PC-3 (cell line): ENCODE measurements at regions not wholly inside any gene's neighbourhood (a gene's known extent, or its start where the extent isn't known, plus 50 kb on each side); places are given as distances from the start of the nearest gene placed in this dataset.

Experiments used
- ATAC-seq: fragments of 200-7000 bp; cut with Tn5 transposase; 2 replicates; pipeline ENCODE4 v1.9.1; 2020; ENCODE audit warnings: mild to moderate bottlenecking, moderate library complexity
- BruUV-seq: library from RNA; stranded (reverse); fragments of 400-500 nt; replicated peaks from 2 replicates; lab custom pipeline; 2021; lab: Mats Ljungman, UMichigan
- CTCF ChIA-PET: fragments of 300-600 bp; sonication (Branson Sonifier 250); formaldehyde crosslinking; loops from one replicate; lab custom pipeline; 2022; ENCODE audit warnings: antibody characterized with exemption; lab: Charles Lee
- POLR2A ChIA-PET: fragments of 300-600 bp; sonication (Branson Sonifier 250); formaldehyde crosslinking; loops from one replicate; lab custom pipeline; 2022; ENCODE audit warnings: antibody characterized with exemption; ENCODE audit not compliant: unreplicated experiment; lab: Charles Lee
- DNase-seq: peaks from one replicate; pipeline ENCODE4 v3.0.0-alpha.2; 2015
- H2AFZ ChIP-seq: fragments of 300-600 bp; sonication (generic); 2 replicates; pipeline ENCODE4 v1.6.0; 2016; ENCODE audit warnings: antibody characterized with exemption, low read length
- H3F3A ChIP-seq: fragments of 300-600 bp; sonication (generic); one replicate; pipeline ENCODE4 v1.6.0; 2017; ENCODE audit warnings: antibody characterized with exemption, low read length, control low read depth, mild to moderate bottlenecking; ENCODE audit not compliant: unreplicated experiment
- H3K27ac ChIP-seq: fragments of 300-600 bp; sonication (generic); 2 replicates; pipeline ENCODE4 v1.5.1; 2016; ENCODE audit warnings: mild to moderate bottlenecking, low read length
- H3K27me3 ChIP-seq: fragments of 300-600 bp; sonication (generic); 2 replicates; pipeline ENCODE4 v1.6.1; 2016; ENCODE audit warnings: low read length, mixed read lengths
- H3K36me3 ChIP-seq: fragments of 300-600 bp; sonication (generic); 2 replicates; pipeline ENCODE4 v1.6.1; 2016; ENCODE audit warnings: low read depth, mixed run types, low read length, mixed read lengths
- H3K4me1 ChIP-seq: fragments of 300-600 bp; sonication (generic); 2 replicates; pipeline ENCODE4 v1.5.1; 2016; ENCODE audit warnings: low read length; ENCODE audit not compliant: insufficient read depth
- H3K4me2 ChIP-seq: fragments of 300-600 bp; sonication (generic); 2 replicates; pipeline ENCODE4 v1.6.0; 2016; ENCODE audit warnings: low read length
- H3K4me3 ChIP-seq: fragments of 300-600 bp; sonication (generic); 2 replicates; pipeline ENCODE4 v1.5.1; 2016; ENCODE audit warnings: mild to moderate bottlenecking, low read length, mixed read lengths
- H3K79me2 ChIP-seq: fragments of 300-600 bp; sonication (generic); 2 replicates; pipeline ENCODE4 v1.6.1; 2017; ENCODE audit warnings: low read length, mixed read lengths
- H3K9ac ChIP-seq: fragments of 300-600 bp; sonication (generic); 2 replicates; pipeline ENCODE4 v1.6.0; 2016; ENCODE audit warnings: mild to moderate bottlenecking, low read length
- H3K9me2 ChIP-seq: fragments of 300-600 bp; sonication (generic); replicated peaks from 2 replicates; pipeline ENCODE4 v1.6.1; 2016; ENCODE audit warnings: mixed run types, low read length, mixed read lengths
- H3K9me3 ChIP-seq: fragments of 300-600 bp; sonication (generic); 2 replicates; pipeline ENCODE4 v1.6.1; 2016; ENCODE audit warnings: low read length, mixed read lengths
- H4K20me1 ChIP-seq: fragments of 300-600 bp; sonication (generic); 2 replicates; pipeline ENCODE4 v1.6.1; 2016; ENCODE audit warnings: low read length, mixed read lengths
- EZH2 ChIP-seq: fragments of 300-600 bp; sonication (generic); IDR thresholded peaks from one replicate; pipeline ENCODE4 v1.6.1; 2017; ENCODE audit warnings: antibody characterized with exemption, mild to moderate bottlenecking, low read length; ENCODE audit not compliant: unreplicated experiment
- EZH2phosphoT487 ChIP-seq: fragments of 300-600 bp; sonication (generic); IDR thresholded peaks from 2 replicates; pipeline ENCODE4 v1.6.1; 2018; ENCODE audit warnings: mild to moderate bottlenecking, antibody characterized with exemption, low read length, borderline replicate concordance
- intact Hi-C: fragments of 100-400 bp; cut with micrococcal nuclease; formaldehyde crosslinking; loops from 2 replicates; pipeline ENCODE4 v1.9.0; 2023
- TF ChIP-seq, protein P1 (sequence below): fragments of 300-600 bp; sonication (generic); conservative IDR thresholded peaks from 2 replicates; pipeline ENCODE4 v1.5.1; 2017; ENCODE audit warnings: antibody characterized with exemption, low read depth, mild to moderate bottlenecking, low read length

DNA sequence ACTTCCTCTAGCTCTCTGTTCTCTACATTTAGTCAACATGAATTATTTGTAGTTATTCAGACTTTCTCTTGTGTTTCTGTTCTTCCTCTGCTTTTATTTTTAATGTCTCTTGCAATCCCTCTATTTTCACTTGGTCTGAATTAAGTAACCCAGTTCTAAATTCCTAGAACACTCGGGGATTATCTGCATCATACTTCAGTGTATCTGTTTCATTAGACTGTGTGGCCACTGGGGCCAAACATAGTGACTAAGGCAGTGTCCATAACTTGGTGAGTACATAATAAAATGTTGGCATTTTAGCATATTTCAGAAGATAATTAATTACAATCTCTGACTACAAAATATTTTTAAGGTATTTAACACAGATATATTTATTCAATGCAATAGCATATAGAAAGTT lies 1087.2 kb upstream of the B3GALT2 start:
- Histone ChIP-seq H3K4me2 (no peak overlapping the region), H3K9me3 (no peaks in the 10 kb centered on the region), H4K20me1 (no peaks in the 10 kb centered on the region), H3K9me2 (no peaks in the 10 kb centered on the region), H3K4me3 (no peak overlapping the region), H3K36me3 (no peaks in the 10 kb centered on the region), H3F3A (no peaks in the 10 kb centered on the region), H3K27me3 (no peaks in the 10 kb centered on the region), H2AFZ (no peak overlapping the region), H3K9ac (no peak overlapping the region), H3K27ac (no peak overlapping the region), H3K79me2 (no peaks in the 10 kb centered on the region), H3K4me1 (no peaks in the 10 kb centered on the region)
- ATAC-seq (no peak), DNase-seq (no peak)
- intact Hi-C loops = no loop called here
- TF ChIP-seq EZH2phosphoT487 = no peak
- no peak for TF ChIP-seq EZH2
- TF ChIP-seq, protein P1, sequence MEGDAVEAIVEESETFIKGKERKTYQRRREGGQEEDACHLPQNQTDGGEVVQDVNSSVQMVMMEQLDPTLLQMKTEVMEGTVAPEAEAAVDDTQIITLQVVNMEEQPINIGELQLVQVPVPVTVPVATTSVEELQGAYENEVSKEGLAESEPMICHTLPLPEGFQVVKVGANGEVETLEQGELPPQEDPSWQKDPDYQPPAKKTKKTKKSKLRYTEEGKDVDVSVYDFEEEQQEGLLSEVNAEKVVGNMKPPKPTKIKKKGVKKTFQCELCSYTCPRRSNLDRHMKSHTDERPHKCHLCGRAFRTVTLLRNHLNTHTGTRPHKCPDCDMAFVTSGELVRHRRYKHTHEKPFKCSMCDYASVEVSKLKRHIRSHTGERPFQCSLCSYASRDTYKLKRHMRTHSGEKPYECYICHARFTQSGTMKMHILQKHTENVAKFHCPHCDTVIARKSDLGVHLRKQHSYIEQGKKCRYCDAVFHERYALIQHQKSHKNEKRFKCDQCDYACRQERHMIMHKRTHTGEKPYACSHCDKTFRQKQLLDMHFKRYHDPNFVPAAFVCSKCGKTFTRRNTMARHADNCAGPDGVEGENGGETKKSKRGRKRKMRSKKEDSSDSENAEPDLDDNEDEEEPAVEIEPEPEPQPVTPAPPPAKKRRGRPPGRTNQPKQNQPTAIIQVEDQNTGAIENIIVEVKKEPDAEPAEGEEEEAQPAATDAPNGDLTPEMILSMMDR = no peak
- ChIA-PET CTCF (no interaction called here), POLR2A (no interaction called here)
- no TSS peak for BruUV-seq

DNA sequence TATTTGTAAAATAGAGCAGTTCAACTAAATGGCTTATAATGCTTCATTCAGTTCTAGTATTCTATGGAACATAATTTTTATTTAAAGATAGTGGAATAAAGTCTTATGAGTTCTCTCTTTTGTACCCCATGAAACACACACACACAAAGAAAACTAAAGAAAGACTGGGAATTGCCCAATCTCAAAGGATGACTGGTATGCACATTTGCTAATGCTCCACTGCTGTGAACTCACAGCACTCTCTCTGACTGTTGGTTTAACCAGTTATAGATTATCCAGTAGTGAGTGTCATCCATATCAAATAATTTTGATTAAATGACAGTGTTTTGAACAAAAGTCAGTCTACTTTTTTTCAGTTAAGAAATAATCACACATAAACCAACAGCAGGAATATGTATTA lies 1082.4 kb upstream of the B3GALT2 start:
- Histone ChIP-seq H3K27me3 (no peaks in the 10 kb centered on the region), H3K27ac (no peak overlapping the region), H3K9me2 (no peaks in the 10 kb centered on the region), H3K4me3 (no peak overlapping the region), H4K20me1 (no peaks in the 10 kb centered on the region), H3F3A (no peaks in the 10 kb centered on the region), H3K4me2 (no peak overlapping the region), H2AFZ (no peak overlapping the region), H3K79me2 (no peaks in the 10 kb centered on the region), H3K36me3 (no peaks in the 10 kb centered on the region), H3K9ac (no peak overlapping the region), H3K9me3 (no peaks in the 10 kb centered on the region), H3K4me1 (no peaks in the 10 kb centered on the region)
- TF ChIP-seq EZH2 (no peak), EZH2phosphoT487 (no peak)
- TF ChIP-seq, protein P1 = no peak
- no TSS peak for BruUV-seq
- CTCF ChIA-PET = no interaction called here
- intact Hi-C loops = no loop called here
- ATAC-seq (no peak), DNase-seq (no peak)
- POLR2A ChIA-PET = no interaction called here

DNA sequence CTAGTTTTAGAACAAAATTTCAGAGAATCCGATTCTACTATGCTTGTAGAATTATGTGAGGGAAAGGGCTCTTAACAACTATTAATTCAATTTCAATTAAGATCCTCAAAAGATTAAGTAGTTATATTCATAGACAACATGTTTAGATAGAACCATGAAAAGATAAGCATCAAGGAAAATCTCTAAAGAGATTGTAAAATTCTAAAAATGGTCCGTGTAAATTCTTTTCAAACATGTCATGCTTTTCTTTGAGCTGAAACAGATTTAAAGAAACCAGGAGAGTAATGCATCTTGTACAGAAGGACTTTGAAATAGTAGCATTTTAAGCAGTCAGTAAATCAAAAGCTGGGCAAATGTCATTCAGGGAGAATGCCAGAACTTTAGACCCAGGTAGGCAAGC lies 1080.6 kb upstream of the B3GALT2 start:
- intact Hi-C loops = no loop called here
- H3K9ac ChIP-seq = no peak overlapping the region
- no peaks in the 10 kb centered on the region for H3K79me2 ChIP-seq
- CTCF ChIA-PET = no interaction called here
- no peaks in the 10 kb centered on the region for H3K27me3 ChIP-seq
- H3K9me2 ChIP-seq = no peaks in the 10 kb centered on the region
- no peaks in the 10 kb centered on the region for H3K9me3 ChIP-seq
- TF ChIP-seq, protein P1 = no peak
- no peak for TF ChIP-seq EZH2phosphoT487
- H3K36me3 ChIP-seq = no peaks in the 10 kb centered on the region
- no peak overlapping the region for H3K27ac ChIP-seq
- ATAC-seq (no peak), DNase-seq (no peak)
- POLR2A ChIA-PET = no interaction called here
- no peaks in the 10 kb centered on the region for H3F3A ChIP-seq
- H2AFZ ChIP-seq = no peak overlapping the region
- no peaks in the 10 kb centered on the region for H3K4me1 ChIP-seq
- no TSS peak for BruUV-seq
- H4K20me1 ChIP-seq = no peaks in the 10 kb centered on the region
- no peak overlapping the region for H3K4me3 ChIP-seq
- H3K4me2 ChIP-seq = no peak overlapping the region
